ENCODE measurements at regions not wholly inside any gene's neighbourhood (a gene's known extent, or its start where the extent isn't known, plus 50 kb on each side); places are given as distances from the start of the nearest gene placed in this dataset.
"Not testable (repeated sequence)": the region's sequence is repeated elsewhere in the genome, so short reads cannot be mapped to it uniquely, and the experiment has no call there.

GRCh38 chr6:7016226-7016625, 91.5 kb upstream of the RREB1 start:
- no peak for DNase-seq (ENCODE audit: low read depth in 2 of 2)

DNA sequence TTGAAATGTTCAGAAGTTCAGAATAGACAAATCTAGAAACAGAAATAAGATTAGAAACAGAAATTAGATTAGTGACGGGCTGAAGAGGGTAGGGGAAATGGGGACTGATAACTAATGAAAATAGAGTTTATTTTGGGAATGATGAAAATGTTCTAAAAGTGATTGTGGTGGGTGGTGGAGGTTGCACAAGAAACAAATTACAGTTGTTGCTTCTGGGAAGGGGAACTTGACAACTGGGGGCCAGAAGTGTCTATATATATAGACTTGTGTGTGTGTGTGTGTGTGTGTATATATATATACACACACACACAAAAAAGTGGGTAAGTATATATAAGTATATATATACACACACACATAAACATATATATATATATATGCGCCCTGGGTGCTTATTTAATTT, 86.5 kb upstream of the RREB1 start:
- no peak for DNase-seq (ENCODE audit: low read depth in 2 of 2)

DNA sequence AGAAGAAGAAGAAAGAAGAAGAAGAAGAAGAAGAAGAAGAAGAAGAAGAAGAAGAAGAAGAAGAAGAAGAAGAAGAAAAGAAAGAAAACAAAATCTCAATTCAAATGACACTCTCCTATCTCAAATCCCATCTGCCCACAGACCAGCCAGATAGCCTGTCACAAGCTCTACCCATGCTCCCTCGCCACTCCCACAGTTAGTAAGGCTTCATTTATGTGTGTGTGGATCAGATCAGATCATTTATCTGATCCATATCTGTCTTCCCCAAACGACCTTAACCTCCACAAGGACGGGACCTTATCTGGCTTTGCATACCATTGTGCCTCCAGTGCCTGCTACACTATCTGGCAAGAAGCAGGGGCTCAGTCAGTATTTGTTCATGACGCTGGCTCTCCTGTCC, 81.9 kb upstream of the RREB1 start:
- DNase-seq (ENCODE audit: low read depth in 2 of 2) = no peak

DNA sequence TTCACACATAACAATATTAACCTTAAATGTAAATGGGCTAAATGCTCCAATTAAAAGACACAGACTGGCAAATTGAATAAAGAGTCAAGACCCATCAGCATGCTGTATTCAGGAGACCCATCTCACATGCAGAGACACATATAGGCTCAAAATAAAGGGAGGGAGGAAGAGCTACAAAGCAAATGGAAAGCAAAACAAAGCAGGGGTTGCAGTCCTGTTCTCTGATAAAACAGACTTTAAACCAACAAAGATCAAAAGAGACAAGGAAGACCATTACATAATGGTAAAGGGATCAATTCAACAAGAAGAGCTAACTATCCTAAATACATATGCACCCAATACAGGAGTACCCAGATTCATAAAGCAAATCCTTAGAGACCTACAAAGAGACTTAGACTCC, 78.8 kb upstream of the RREB1 start:
- DNase-seq (ENCODE audit: low read depth in 2 of 2) = not testable (repeated sequence)

- DNase-seq (ENCODE audit: low read depth in 2 of 2) = not testable (repeated sequence)
These were observed 76.8 kb upstream of the RREB1 start for GRCh38 chr6:7030968-7031367.

DNA sequence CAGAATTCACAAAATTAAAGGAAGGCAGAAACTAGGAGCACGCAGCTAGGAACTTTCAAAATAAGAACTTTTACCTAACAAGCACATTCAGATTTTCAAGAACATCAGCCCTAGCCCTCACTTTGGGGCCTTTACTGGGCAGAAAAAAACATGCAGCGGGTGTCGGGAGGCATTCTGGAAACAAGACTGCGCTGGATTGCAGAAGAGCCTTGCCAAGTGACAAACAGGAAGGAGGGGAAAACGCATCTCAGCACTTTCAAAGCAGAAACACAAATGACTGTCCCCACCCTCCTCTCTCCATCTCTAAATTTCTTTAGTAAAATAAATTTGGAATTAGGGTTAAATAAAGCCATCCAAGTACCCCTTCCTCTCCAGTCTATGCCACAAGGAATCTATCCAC, 74.6 kb upstream of the RREB1 start:
- no peak for DNase-seq (ENCODE audit: low read depth in 2 of 2)

GRCh38 chr6:7034055-7034454, 73.7 kb upstream of the RREB1 start:
- no peak for DNase-seq (ENCODE audit: low read depth in 2 of 2)

GRCh38 chr6:7035837-7036249, 71.9 kb upstream of the RREB1 start:
- no peak for DNase-seq (ENCODE audit: low read depth in 2 of 2)

GRCh38 chr6:7041511-7042026, 66.2 kb upstream of the RREB1 start:
- no peak for DNase-seq (ENCODE audit: low read depth in 2 of 2)

GRCh38 chr6:7042056-7042653, 65.6 kb upstream of the RREB1 start:
- no peak for DNase-seq (ENCODE audit: low read depth in 2 of 2)

GRCh38 chr6:7042654-7043545, 64.9 kb upstream of the RREB1 start:
- no peak for DNase-seq (ENCODE audit: low read depth in 2 of 2)

- no peak for DNase-seq (ENCODE audit: low read depth in 2 of 2)
These were observed 62.4 kb upstream of the RREB1 start for GRCh38 chr6:7045331-7045730.

DNA sequence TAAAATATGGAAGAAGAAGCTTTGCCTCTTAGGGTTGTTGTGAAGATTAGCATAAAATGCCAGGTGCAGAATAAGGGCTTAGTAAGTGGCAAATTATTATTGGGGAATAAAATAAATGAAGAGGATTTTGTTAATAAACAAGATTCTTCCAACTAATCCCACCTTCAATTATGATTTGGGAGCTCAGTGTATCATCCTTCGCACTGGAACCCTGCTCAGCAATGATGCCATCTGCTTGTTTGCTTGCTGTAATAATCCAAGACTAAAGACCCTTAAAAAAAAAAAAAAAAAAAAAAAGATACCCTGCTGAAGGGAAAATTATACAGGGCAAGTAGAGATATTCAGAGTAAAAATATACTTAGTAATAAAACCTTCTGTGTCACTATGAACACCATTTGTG, 62.0 kb upstream of the RREB1 start:
- no peak for DNase-seq (ENCODE audit: low read depth in 2 of 2)

DNA sequence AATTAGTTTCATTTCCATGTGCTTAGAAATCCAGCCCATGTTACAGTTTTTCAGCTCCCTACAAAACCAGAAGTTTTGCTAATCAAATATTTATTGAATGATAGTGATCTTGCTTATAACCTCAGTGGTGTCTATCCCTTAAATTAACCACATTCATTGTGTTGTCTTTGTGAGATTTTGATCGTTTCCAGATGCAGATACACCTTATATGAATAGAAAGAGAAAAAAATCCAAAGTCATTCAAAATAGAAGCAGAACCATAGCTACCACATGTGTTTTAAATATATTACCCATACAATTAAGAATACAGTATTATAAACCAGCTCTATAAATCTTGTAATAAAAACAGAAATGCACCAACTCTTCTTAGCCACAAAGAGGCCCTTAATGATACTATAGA, 60.6 kb upstream of the RREB1 start:
- DNase-seq (ENCODE audit: low read depth in 2 of 2) = no peak

DNA sequence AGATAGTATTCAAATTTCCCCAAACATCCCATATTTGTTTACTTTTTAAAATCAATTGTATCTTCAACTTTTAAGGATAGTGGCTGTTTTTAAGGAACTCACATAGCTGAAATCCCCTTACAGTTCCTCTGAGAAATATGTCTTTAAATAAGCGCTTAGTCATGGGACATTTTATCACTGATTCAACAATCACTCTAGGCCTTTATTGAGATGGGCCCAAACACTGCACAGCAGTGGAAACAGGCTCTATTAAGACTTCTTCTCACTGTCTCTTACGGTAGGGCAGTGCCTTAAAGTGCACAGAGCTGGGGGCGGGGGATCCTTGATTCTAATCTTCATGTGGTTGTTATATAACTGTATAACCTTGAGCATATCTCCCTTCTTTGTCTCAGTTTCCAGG, 59.8 kb upstream of the RREB1 start:
- DNase-seq (ENCODE audit: low read depth in 2 of 2) = no peak

- DNase-seq (ENCODE audit: low read depth in 2 of 2) = no peak
These were observed 58.9 kb upstream of the RREB1 start for GRCh38 chr6:7048894-7049293.

- no peak for DNase-seq (ENCODE audit: low read depth in 2 of 2)
These were observed 57.8 kb upstream of the RREB1 start for GRCh38 chr6:7050004-7050403.

GRCh38 chr6:7050872-7051779, 56.6 kb upstream of the RREB1 start:
- DNase-seq (ENCODE audit: low read depth in 2 of 2) = no peak

DNA sequence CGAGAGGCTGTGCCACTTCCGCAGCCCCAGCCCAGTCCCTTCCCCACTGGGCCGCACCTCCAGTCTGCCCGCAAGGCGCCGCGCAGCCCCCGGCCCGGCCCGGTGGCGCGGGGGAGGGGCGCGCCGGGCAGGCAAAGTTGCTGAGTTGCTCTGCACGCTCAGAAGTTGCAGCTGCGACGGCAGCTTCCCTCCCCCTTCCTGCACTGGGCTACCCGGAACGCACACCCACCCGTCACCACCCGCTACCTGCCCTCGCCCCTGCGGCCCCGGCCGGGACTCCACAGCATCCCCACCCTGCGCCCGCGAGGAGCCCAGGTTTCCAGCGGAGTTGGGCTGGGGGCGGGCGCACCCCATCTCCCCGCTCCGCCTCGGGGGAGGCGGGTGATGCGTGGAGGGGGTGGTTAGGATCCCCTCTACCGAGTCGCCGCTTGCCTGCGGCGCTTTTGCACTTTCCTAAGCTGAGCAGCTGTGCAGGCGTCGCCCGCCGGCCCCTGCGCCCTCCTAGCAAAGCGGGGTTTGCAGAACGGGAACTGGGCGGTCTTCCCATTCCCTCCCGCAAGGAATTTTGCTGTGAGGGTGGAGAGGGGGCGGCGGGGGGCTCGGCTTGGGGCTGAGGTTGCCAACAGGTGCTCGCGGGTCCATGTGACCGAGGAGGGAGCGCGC, 55.9 kb upstream of the RREB1 start:
- no peak for DNase-seq (ENCODE audit: low read depth in 2 of 2)

DNA sequence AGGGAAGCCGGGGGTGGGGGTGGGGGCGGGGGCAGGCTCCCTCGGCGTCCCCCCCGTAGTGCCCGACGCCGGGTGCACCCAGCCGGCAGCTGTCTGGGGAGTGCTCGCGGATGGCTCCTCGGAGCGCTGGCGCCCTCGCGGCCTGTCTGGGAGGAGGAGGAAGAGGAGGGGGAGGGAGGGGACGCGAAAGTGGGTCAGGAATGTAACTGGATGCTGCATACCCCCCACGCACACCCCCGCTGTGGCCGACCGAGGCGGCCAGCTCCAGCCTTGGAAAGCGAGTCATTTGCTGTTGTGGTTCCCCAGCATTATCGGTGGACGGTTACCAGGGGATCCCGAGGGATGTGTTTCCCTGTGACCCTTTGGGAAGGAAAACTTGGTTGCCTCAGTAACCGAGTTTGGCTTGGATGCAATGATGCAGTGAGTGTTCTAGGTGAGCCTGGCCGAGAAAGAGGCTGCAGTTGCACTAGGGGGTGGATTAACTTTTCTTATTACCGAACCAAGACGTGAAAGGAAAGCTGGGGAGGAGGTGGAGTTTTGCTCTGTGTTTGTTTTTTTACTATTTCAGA, 55.2 kb upstream of the RREB1 start:
- no peak for DNase-seq (ENCODE audit: low read depth in 2 of 2)

GRCh38 chr6:7053125-7053774, 54.5 kb upstream of the RREB1 start:
- no peak for DNase-seq (ENCODE audit: low read depth in 2 of 2)
